CD14-positive monocyte (primary cell): ENCODE measurements at regions not wholly inside any gene's neighbourhood (a gene's known extent, or its start where the extent isn't known, plus 50 kb on each side); places are given as distances from the start of the nearest gene placed in this dataset.

Experiments
- DNase-seq, 3 donors: peaks; one replicate each; pipeline ENCODE4 v3.0.0-alpha.2; 2011 to 2022
- H2AFZ ChIP-seq: 2 replicates; pipeline ENCODE4 v1.6.0; 2012; ENCODE audit warnings: mild to moderate bottlenecking, low read depth, low read length, inconsistent platforms; ENCODE audit not compliant: insufficient read depth, poor library complexity, severe bottlenecking
- H3K27ac ChIP-seq, 2 donors: 1 replicate in 1 of 2; 2 replicates in 1 of 2; pipeline ENCODE4 v1.5.1; 2012 to 2013; ENCODE audit warnings: low read length in 2 of 2, control low read depth in 1 of 2, inconsistent platforms in 1 of 2, low read depth in 1 of 2, mild to moderate bottlenecking in 1 of 2
- H3K27me3 ChIP-seq, 2 donors: one replicate each; pipeline versions ENCODE4 v1.6.0 to v1.6.1; 2011 to 2013; ENCODE audit warnings: low read length in 2 of 2; ENCODE audit not compliant: control insufficient read depth in 2 of 2, insufficient read depth in 2 of 2
- H3K36me3 ChIP-seq, 2 donors: replicated peaks in 1 of 2; 1 replicate in 1 of 2; 2 replicates in 1 of 2; pipeline versions ENCODE4 v1.5.1 to v1.6.1; 2012 to 2013; ENCODE audit warnings: low read length in 2 of 2, control low read depth in 1 of 2, inconsistent platforms in 1 of 2, mild to moderate bottlenecking in 1 of 2; ENCODE audit not compliant: insufficient read depth in 2 of 2, control insufficient read depth in 1 of 2
- H3K4me1 ChIP-seq, 2 donors: 1 replicate in 1 of 2; 2 replicates in 1 of 2; pipeline versions ENCODE4 v1.5.1 to v1.6.1; 2012 to 2013; ENCODE audit warnings: low read length in 2 of 2, control low read depth in 1 of 2, inconsistent platforms in 1 of 2, mild to moderate bottlenecking in 1 of 2, moderate library complexity in 1 of 2; ENCODE audit not compliant: insufficient read depth in 2 of 2, control insufficient read depth in 1 of 2
- H3K4me2 ChIP-seq: replicated peaks from 2 replicates; pipeline ENCODE3; 2012; ENCODE audit warnings: low read length, moderate library complexity, mild to moderate bottlenecking; ENCODE audit not compliant: poor library complexity, severe bottlenecking; ENCODE audit errors: extremely low read depth
- H3K4me3 ChIP-seq, 3 experiments: fragments of 200-600 bp in 1 of 3; sonication (generic) in 1 of 3; replicated peaks in 1 of 3; 1 replicate in 2 of 3; 2 replicates in 1 of 3; pipeline ENCODE4 v1.5.1; 2011 to 2013; ENCODE audit warnings: low read length in 3 of 3, mild to moderate bottlenecking in 3 of 3, control low read depth in 2 of 3, low read depth in 2 of 3, inconsistent platforms in 1 of 3, moderate library complexity in 1 of 3
- H3K79me2 ChIP-seq: 2 replicates; pipeline ENCODE4 v1.6.0; 2012; ENCODE audit warnings: mild to moderate bottlenecking, control low read depth, inconsistent platforms, low read length, moderate library complexity; ENCODE audit not compliant: insufficient read depth
- H3K9ac ChIP-seq: 2 replicates; pipeline ENCODE4 v1.6.0; 2017; ENCODE audit warnings: low read length, mild to moderate bottlenecking; ENCODE audit not compliant: insufficient read depth, poor library complexity, severe bottlenecking
- H3K9me3 ChIP-seq, 2 donors: replicated peaks in 1 of 2; 1 replicate in 1 of 2; 2 replicates in 1 of 2; pipeline versions ENCODE4 v1.5.1 to v1.6.1; 2012 to 2013; ENCODE audit warnings: low read length in 2 of 2, control low read depth in 1 of 2; ENCODE audit not compliant: control insufficient read depth in 1 of 2, insufficient read depth in 1 of 2
- H4K20me1 ChIP-seq: 2 replicates; pipeline ENCODE4 v1.6.0; 2012; ENCODE audit warnings: mild to moderate bottlenecking, low read length, control low read depth, moderate library complexity; ENCODE audit not compliant: insufficient read depth
- H3K27ac Mint-ChIP-seq, 7 donors: one replicate each; pipeline ENCODE4 v1.8.0; 2020; ENCODE audit warnings: mild to moderate bottlenecking in 7 of 7, mixed read lengths in 7 of 7, moderate library complexity in 6 of 7, inconsistent platforms in 2 of 7
- H3K27me3 Mint-ChIP-seq, 3 donors: one replicate each; pipeline ENCODE4 v1.8.0; 2021 to 2022; ENCODE audit warnings: low read depth in 3 of 3, mild to moderate bottlenecking in 3 of 3, mixed read lengths in 3 of 3, moderate library complexity in 3 of 3, inconsistent platforms in 1 of 3
- H3K36me3 Mint-ChIP-seq, 2 donors: one replicate each; pipeline ENCODE4 v1.8.0; 2020; ENCODE audit warnings: mixed read lengths in 2 of 2, inconsistent platforms in 1 of 2, mild to moderate bottlenecking in 1 of 2
- H3K4me1 Mint-ChIP-seq: one replicate; pipeline ENCODE4 v1.8.0; 2020; ENCODE audit warnings: mild to moderate bottlenecking, mixed read lengths
- H3K4me3 Mint-ChIP-seq, 2 donors: one replicate each; pipeline ENCODE4 v1.8.0; 2020; ENCODE audit warnings: mild to moderate bottlenecking in 2 of 2, mixed read lengths in 2 of 2, moderate library complexity in 1 of 2
- H3K9me3 Mint-ChIP-seq, 7 donors: one replicate each; pipeline ENCODE4 v1.8.0; 2020 to 2022; ENCODE audit warnings: mixed read lengths in 7 of 7, mild to moderate bottlenecking in 6 of 7, moderate library complexity in 6 of 7, inconsistent platforms in 2 of 7
- WGBS: methylation state at CpG from one replicate; pipeline ENCODE4 v1.1.5; 2013; ENCODE audit warnings: missing lambda C conversion rate; ENCODE audit not compliant: insufficient coverage; 5-methylcytosine and 5-hydroxymethylcytosine counted together
- intact Hi-C, 2 donors: fragments of 100-400 bp; cut with micrococcal nuclease; formaldehyde crosslinking; loops; one replicate each; pipeline versions ENCODE4 v1.15.0 to v1.15.1; 2023
- TF ChIP-seq, protein P1 (sequence below): fragments of 200-600 bp; IDR thresholded peaks from one replicate; pipeline ENCODE4 v1.8.0; 2022; ENCODE audit warnings: antibody characterized with exemption, mild to moderate bottlenecking

DNA sequence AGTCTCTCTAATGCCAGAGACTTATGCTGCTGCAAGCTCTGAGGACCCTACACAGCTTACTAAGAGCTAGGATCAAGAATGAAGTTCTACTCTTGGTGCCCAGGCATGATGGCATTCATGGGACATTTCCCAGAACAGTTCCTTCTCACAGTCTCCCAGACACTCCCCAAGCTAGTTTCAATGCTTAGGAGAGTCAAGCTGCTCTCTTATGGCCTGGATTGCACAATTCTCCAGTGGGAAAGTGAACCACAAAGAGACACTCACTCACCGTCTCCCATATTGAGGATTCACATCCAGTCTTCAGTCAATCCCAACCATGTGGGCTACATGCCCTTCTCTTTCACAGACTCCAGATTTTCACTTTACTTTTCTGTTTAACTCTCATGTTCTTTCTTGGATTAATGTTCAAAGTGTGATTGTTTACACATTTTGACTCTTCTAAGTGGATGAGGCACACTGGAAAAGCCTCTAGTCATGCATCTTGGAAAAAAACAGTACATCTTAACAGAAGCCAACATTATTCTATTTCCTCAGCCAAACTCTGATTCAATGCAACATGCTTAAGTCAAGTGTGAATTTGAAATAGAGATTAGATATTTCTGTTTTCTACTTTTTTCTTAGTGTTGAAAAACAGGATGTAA, 447.8 kb upstream of the BTBD3 start:
- no peaks in the 10 kb centered on the region for H4K20me1 ChIP-seq
- no peak overlapping the region for H3K27ac ChIP-seq
- Mint-ChIP-seq H3K4me3 (no peak overlapping the region), H3K9me3 (peaks cover 0 to 22% (median 11%) of the 10 kb centered on the region in 7 donors), H3K36me3 (no peaks in the 10 kb centered on the region), H3K27ac (no peak overlapping the region), H3K27me3 (peaks cover 0 to 3% (median 2%) of the 10 kb centered on the region in 3 donors), H3K4me1 (no peaks in the 10 kb centered on the region)
- H3K79me2 ChIP-seq = no peaks in the 10 kb centered on the region
- no peak overlapping the region for H3K4me2 ChIP-seq
- no peak overlapping the region for H2AFZ ChIP-seq
- intact Hi-C loops = no loop called here
- no CpG with 5 or more reads among the region's 1 CpG for WGBS
- no peaks in the 10 kb centered on the region for H3K27me3 ChIP-seq
- H3K36me3 ChIP-seq = no peaks in the 10 kb centered on the region
- TF ChIP-seq, protein P1, sequence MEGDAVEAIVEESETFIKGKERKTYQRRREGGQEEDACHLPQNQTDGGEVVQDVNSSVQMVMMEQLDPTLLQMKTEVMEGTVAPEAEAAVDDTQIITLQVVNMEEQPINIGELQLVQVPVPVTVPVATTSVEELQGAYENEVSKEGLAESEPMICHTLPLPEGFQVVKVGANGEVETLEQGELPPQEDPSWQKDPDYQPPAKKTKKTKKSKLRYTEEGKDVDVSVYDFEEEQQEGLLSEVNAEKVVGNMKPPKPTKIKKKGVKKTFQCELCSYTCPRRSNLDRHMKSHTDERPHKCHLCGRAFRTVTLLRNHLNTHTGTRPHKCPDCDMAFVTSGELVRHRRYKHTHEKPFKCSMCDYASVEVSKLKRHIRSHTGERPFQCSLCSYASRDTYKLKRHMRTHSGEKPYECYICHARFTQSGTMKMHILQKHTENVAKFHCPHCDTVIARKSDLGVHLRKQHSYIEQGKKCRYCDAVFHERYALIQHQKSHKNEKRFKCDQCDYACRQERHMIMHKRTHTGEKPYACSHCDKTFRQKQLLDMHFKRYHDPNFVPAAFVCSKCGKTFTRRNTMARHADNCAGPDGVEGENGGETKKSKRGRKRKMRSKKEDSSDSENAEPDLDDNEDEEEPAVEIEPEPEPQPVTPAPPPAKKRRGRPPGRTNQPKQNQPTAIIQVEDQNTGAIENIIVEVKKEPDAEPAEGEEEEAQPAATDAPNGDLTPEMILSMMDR = no peak
- H3K4me3 ChIP-seq = no peak overlapping the region
- no peak overlapping the region for H3K9ac ChIP-seq
- peaks cover 0 to 12% of the 10 kb centered on the region in 2 donors for H3K9me3 ChIP-seq
- DNase-seq = no peak
- no peaks in the 10 kb centered on the region for H3K4me1 ChIP-seq

DNA sequence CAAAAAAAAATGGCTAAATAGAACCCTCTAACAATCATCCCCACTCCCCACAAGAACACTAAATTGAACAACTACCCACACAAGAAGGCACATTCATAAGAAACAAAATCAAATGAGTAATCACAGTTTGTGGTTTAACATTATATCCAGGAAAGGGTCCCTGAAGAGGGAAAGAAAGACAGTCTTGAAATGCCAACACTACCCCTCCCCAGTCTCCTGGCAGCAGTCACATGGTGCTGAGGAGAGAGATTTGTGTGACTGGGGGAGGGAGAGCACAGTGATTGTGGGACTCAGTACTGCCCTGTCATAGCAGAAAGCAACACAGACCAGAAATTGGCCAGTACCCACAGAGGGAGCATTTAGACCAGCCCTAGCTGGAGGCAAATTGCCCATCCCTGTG, 443.7 kb upstream of the BTBD3 start:
- Histone ChIP-seq H4K20me1 (no peaks in the 10 kb centered on the region), H3K4me1 (no peaks in the 10 kb centered on the region), H3K79me2 (no peaks in the 10 kb centered on the region), H2AFZ (no peak overlapping the region), H3K27ac (no peak overlapping the region), H3K4me3 (no peak overlapping the region), H3K9ac (no peak overlapping the region), H3K4me2 (no peak overlapping the region), H3K36me3 (no peaks in the 10 kb centered on the region), H3K27me3 (no peaks in the 10 kb centered on the region), H3K9me3 (peaks cover 0 to 18% of the 10 kb centered on the region in 2 donors)
- Mint-ChIP-seq H3K27ac (peak overlapping the region in 1 of 7 donors; percentile 6), H3K27me3 (peaks cover 0 to 1% (median 0%) of the 10 kb centered on the region in 3 donors), H3K36me3 (no peaks in the 10 kb centered on the region), H3K4me1 (no peaks in the 10 kb centered on the region), H3K4me3 (no peak overlapping the region), H3K9me3 (peaks cover 0 to 26% (median 17%) of the 10 kb centered on the region in 7 donors)
- TF ChIP-seq, protein P1 = no peak
- intact Hi-C loops = no loop called here
- DNase-seq = no peak
